HUES48 (cell line): ENCODE measurements at regions not wholly inside any gene's neighbourhood (a gene's known extent, or its start where the extent isn't known, plus 50 kb on each side); places are given as distances from the start of the nearest gene placed in this dataset.

ENCODE experiments used
- H3K27ac ChIP-seq: one replicate; pipeline ENCODE4 v1.7.0; 2013; ENCODE audit warnings: low read depth, low read length, inconsistent platforms
- H3K27me3 ChIP-seq: 2 replicates; pipeline ENCODE4 v1.6.1; 2013; ENCODE audit warnings: mild to moderate bottlenecking, low read length; ENCODE audit not compliant: control insufficient read depth, insufficient read depth
- H3K36me3 ChIP-seq: 2 replicates; pipeline ENCODE4 v1.6.1; 2013; ENCODE audit warnings: low read length; ENCODE audit not compliant: control insufficient read depth, insufficient read depth
- H3K4me1 ChIP-seq: 2 replicates; pipeline ENCODE4 v1.6.1; 2013; ENCODE audit warnings: mild to moderate bottlenecking, low read length; ENCODE audit not compliant: control insufficient read depth, insufficient read depth
- H3K4me3 ChIP-seq: 2 replicates; pipeline ENCODE4 v1.5.1; 2013; ENCODE audit warnings: mild to moderate bottlenecking, low read depth, low read length
- H3K9ac ChIP-seq: 2 replicates; pipeline ENCODE4 v1.6.1; 2013; ENCODE audit warnings: mild to moderate bottlenecking, low read depth, low read length, moderate library complexity
- H3K9me3 ChIP-seq: 2 replicates; pipeline ENCODE4 v1.6.1; 2013; ENCODE audit warnings: low read length; ENCODE audit not compliant: control insufficient read depth, insufficient read depth

- peaks cover 18% of the 10 kb centered on the region for H3K27me3 ChIP-seq
- H3K4me1 ChIP-seq = peaks cover 32% of the 10 kb centered on the region
- no peaks in the 10 kb centered on the region for H3K9me3 ChIP-seq
- no peaks in the 10 kb centered on the region for H3K36me3 ChIP-seq
- no peak overlapping the region for H3K4me3 ChIP-seq
- H3K9ac ChIP-seq = no peak overlapping the region
- H3K27ac ChIP-seq = no peak overlapping the region
Measured at GRCh38 chr3:193791041-193792032, 198.3 kb downstream of the OPA1 start.

- Histone ChIP-seq H3K4me1 (peaks cover 32% of the 10 kb centered on the region), H3K9ac (no peak overlapping the region), H3K9me3 (no peaks in the 10 kb centered on the region), H3K36me3 (no peaks in the 10 kb centered on the region), H3K27ac (no peak overlapping the region), H3K27me3 (peaks cover 9% of the 10 kb centered on the region; the same call in 1 of the 2 replicates), H3K4me3 (no peak overlapping the region)
Measured at GRCh38 chr3:193793123-193793522, 200.1 kb downstream of the OPA1 start.

GRCh38 chr3:193794002-193794881, 201.2 kb downstream of the OPA1 start:
- Histone ChIP-seq H3K4me1 (peaks cover 24% of the 10 kb centered on the region), H3K27ac (no peak overlapping the region), H3K9me3 (no peaks in the 10 kb centered on the region), H3K36me3 (no peaks in the 10 kb centered on the region), H3K27me3 (peaks cover 9% of the 10 kb centered on the region; the same call in 1 of the 2 replicates), H3K4me3 (no peak overlapping the region), H3K9ac (no peak overlapping the region)

DNA sequence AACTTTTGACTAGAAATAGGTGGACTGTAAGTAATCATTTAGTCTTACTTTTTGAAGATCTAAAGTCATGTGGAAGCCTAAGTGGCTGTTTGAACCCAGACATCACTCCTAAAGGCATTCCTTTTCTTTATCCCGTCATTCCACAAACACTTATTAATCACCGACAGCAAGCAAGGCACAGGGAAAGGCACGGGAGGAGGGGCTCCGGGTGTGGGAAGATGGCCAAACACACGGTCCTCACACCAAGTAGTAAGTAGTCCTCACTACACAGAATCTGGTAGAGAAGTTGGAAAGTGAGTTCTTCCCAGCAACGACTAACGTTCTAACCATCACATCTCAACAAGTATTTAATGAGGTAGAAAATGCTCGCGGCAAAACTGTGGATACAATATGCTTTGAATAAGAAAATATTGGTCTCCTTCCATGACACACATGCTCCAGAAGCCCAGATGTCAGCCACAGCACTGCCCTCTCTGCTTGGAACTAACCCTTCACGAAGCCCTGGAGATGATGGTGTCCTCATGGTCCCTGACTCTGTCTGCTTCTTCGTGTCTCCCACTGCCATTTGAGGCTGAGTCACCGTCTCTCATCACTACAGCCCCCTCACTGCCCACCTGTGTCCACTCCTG, 202.2 kb downstream of the OPA1 start:
- Histone ChIP-seq H3K36me3 (no peaks in the 10 kb centered on the region), H3K27ac (no peak overlapping the region), H3K27me3 (peaks cover 6% of the 10 kb centered on the region; the same call in 1 of the 2 replicates), H3K9ac (no peak overlapping the region), H3K9me3 (no peaks in the 10 kb centered on the region), H3K4me1 (peaks cover 24% of the 10 kb centered on the region), H3K4me3 (no peak overlapping the region)

DNA sequence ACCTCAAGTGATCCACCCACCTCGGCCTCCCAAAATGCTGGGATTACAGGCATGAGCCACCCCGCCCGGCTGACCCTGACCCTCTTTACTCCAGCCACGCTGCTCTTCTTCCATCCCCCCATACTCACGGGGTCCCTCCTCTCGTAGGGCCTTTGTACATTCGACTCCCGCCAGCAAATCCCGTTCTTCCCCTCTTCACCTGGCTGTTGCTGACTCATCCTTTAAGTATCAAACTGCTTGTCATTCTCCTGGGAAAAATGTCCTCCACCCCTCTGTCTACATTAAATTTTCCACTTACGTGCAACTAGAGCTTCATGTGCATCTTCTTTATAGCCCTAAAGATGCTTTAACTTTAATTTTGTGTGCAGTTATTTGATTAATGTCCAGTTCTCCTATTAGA, 203.1 kb downstream of the OPA1 start:
- Histone ChIP-seq H3K4me1 (peaks cover 22% of the 10 kb centered on the region), H3K36me3 (no peaks in the 10 kb centered on the region), H3K4me3 (no peak overlapping the region), H3K27ac (no peak overlapping the region), H3K9me3 (no peaks in the 10 kb centered on the region), H3K9ac (no peak overlapping the region), H3K27me3 (peaks cover 6% of the 10 kb centered on the region; the same call in 1 of the 2 replicates)

GRCh38 chr3:193797566-193797965, 204.6 kb downstream of the OPA1 start:
- Histone ChIP-seq H3K9ac (no peak overlapping the region), H3K36me3 (no peaks in the 10 kb centered on the region), H3K4me3 (no peak overlapping the region), H3K27me3 (peaks cover 6% of the 10 kb centered on the region; the same call in 1 of the 2 replicates), H3K9me3 (no peaks in the 10 kb centered on the region), H3K4me1 (peaks cover 13% of the 10 kb centered on the region), H3K27ac (no peak overlapping the region)

DNA sequence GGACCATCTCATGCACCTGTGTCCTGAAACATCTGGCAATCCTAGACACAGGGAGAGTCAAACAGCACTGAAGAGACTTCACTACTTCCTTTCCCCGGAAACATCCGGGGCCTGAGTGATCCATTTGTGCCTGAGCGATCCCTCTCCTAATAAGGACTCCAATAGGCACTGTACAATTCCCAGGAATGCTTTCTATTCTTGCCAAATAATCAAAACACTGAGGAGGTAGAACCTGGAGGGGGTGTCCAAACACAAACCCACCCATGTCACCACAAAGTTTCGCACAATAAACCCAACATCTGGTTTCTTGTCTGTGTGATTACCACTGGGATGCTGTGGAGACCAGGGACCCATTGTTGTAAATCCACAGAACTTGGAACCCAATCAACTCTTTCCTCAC, 205.0 kb downstream of the OPA1 start:
- Histone ChIP-seq H3K27me3 (peaks cover 6% of the 10 kb centered on the region; the same call in 1 of the 2 replicates), H3K36me3 (no peaks in the 10 kb centered on the region), H3K4me3 (no peak overlapping the region), H3K9ac (no peak overlapping the region), H3K9me3 (no peaks in the 10 kb centered on the region), H3K27ac (no peak overlapping the region), H3K4me1 (peaks cover 10% of the 10 kb centered on the region)

GRCh38 chr3:193800138-193801043, 207.4 kb downstream of the OPA1 start:
- Histone ChIP-seq H3K4me1 (no peaks in the 10 kb centered on the region), H3K9ac (no peak overlapping the region), H3K27me3 (peaks cover 1% of the 10 kb centered on the region; the same call in 1 of the 2 replicates), H3K4me3 (no peak overlapping the region), H3K9me3 (no peaks in the 10 kb centered on the region), H3K27ac (no peak overlapping the region), H3K36me3 (no peaks in the 10 kb centered on the region)

DNA sequence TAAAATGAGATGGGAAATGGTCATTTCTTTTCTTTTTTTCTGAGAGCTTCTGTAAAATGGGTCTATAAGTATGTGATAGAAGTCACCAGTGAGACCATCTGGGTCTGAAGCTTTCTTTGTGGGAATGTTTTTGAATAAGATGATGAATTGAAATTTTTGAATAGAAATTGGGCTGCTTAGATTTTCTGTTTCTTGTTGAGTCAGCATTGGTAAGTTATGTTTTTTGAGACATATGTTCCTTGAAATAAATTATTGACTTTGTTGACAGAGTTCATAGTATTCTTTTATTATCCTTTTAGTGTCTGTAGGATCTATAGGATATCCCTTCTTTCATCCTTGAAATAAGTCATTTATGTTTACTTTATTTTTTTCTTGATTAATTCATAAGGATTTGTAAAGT, 208.1 kb downstream of the OPA1 start:
- no peaks in the 10 kb centered on the region for H3K36me3 ChIP-seq
- H3K4me1 ChIP-seq = no peaks in the 10 kb centered on the region
- no peaks in the 10 kb centered on the region for H3K27me3 ChIP-seq
- H3K9me3 ChIP-seq = no peaks in the 10 kb centered on the region
- H3K4me3 ChIP-seq = no peak overlapping the region
- no peak overlapping the region for H3K9ac ChIP-seq
- no peak overlapping the region for H3K27ac ChIP-seq

DNA sequence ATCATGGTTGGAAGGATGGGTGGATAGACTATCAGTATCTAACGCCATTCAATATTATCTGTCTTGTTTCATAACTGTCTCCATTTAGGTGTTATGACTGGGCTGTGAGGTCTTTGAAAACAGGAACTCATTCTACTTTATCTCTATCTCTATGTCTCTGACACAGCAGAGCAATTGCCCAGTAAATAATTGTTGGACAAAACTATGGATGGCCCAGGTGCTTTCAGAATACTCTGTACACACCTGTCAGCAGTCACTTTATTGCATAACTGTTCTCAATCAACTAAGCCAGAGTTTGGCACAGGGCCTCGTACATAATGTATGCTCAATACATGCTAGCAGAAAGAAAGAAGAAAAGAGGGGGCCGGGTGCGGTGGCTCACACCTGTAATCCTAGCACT, 210.3 kb downstream of the OPA1 start:
- Histone ChIP-seq H3K9ac (no peak overlapping the region), H3K4me3 (no peak overlapping the region), H3K27me3 (no peaks in the 10 kb centered on the region), H3K4me1 (no peaks in the 10 kb centered on the region), H3K36me3 (no peaks in the 10 kb centered on the region), H3K9me3 (no peaks in the 10 kb centered on the region), H3K27ac (no peak overlapping the region)
